GM19035 (cell line): ENCODE measurements at regions not wholly inside any gene's neighbourhood (a gene's known extent, or its start where the extent isn't known, plus 50 kb on each side); places are given as distances from the start of the nearest gene placed in this dataset.

Experiments used
- ATAC-seq: cut with Tn5 transposase; IDR thresholded peaks from one replicate; pipeline ENCODE4 v1.9.1; 2021; ENCODE audit not compliant: unreplicated experiment

GRCh38 chr12:3968523-3968922, 95.3 kb upstream of the PARP11 start:
- ATAC-seq = no peak

GRCh38 chr12:3967556-3968160, 94.5 kb upstream of the PARP11 start:
- ATAC-seq = no peak

GRCh38 chr12:3966376-3966775, 93.2 kb upstream of the PARP11 start:
- no peak for ATAC-seq

- ATAC-seq = no peak
Measured at GRCh38 chr12:3965046-3965445, 91.8 kb upstream of the PARP11 start.

GRCh38 chr12:3964439-3964838, 91.2 kb upstream of the PARP11 start:
- ATAC-seq = no peak

- no peak for ATAC-seq
Measured at GRCh38 chr12:3962631-3963483, 89.7 kb upstream of the PARP11 start.

GRCh38 chr12:3961591-3961990, 88.4 kb upstream of the PARP11 start:
- no peak for ATAC-seq

GRCh38 chr12:3959799-3960560, 86.8 kb upstream of the PARP11 start:
- no peak for ATAC-seq

- no peak for ATAC-seq
Measured at GRCh38 chr12:3958534-3958933, 85.3 kb upstream of the PARP11 start.

- ATAC-seq = no peak
Measured at GRCh38 chr12:3951380-3952135, 78.4 kb upstream of the PARP11 start.

GRCh38 chr12:3950714-3951320, 77.6 kb upstream of the PARP11 start:
- no peak for ATAC-seq

GRCh38 chr12:3947781-3948180, 74.6 kb upstream of the PARP11 start:
- no peak for ATAC-seq

- ATAC-seq = no peak
Measured at GRCh38 chr12:3945671-3946070, 72.5 kb upstream of the PARP11 start.

GRCh38 chr12:3944620-3945019, 71.4 kb upstream of the PARP11 start:
- ATAC-seq = no peak

GRCh38 chr12:3938042-3938544, 64.9 kb upstream of the PARP11 start:
- no peak for ATAC-seq

GRCh38 chr12:3935078-3935477, 61.9 kb upstream of the PARP11 start:
- no peak for ATAC-seq

- ATAC-seq = no peak
Measured at GRCh38 chr12:3933819-3934192, 60.6 kb upstream of the PARP11 start.

GRCh38 chr12:3933074-3933818, 60.0 kb upstream of the PARP11 start:
- ATAC-seq = no peak

GRCh38 chr12:3931776-3932175, 58.6 kb upstream of the PARP11 start:
- no peak for ATAC-seq

GRCh38 chr12:3931206-3931605, 58.0 kb upstream of the PARP11 start:
- no peak for ATAC-seq
